ENCODE measurements at regions not wholly inside any gene's neighbourhood (a gene's known extent, or its start where the extent isn't known, plus 50 kb on each side); places are given as distances from the start of the nearest gene placed in this dataset.
A peak's percentile ranks its signal among the peaks of the same experiment; 100 is the strongest.
"Not testable (repeated sequence)": the region's sequence is repeated elsewhere in the genome, so short reads cannot be mapped to it uniquely, and the experiment has no call there.

- Mint-ChIP-seq H3K9me3 (peaks cover 13 to 79% (median 53%) of the 10 kb centered on the region in 8 donors), H3K27ac (peak overlapping the region in 1 of 7 donors; percentile 6)
- DNase-seq = peak in 1 of 5 donors; percentile 24
- peaks cover 0 to 16% of the 10 kb centered on the region in 2 donors for H3K9me3 ChIP-seq (ENCODE audit: control insufficient read depth in 1 of 2, low read length in 2 of 2)
- H3K27ac ChIP-seq (ENCODE audit: low read depth, low read length); H3K4me1 Mint-ChIP-seq; H3K4me3 Mint-ChIP-seq; intact Hi-C loops (cut with micrococcal nuclease); H3K27me3 ChIP-seq (ENCODE audit: insufficient read depth, low read length); H3K4me1 ChIP-seq (ENCODE audit: insufficient read depth, low read length); CTCF ChIA-PET (ENCODE audit: partially characterized antibody); H3K27me3 Mint-ChIP-seq; POLR2A ChIA-PET (ENCODE audit: partially characterized antibody); H3K36me3 Mint-ChIP-seq; H3K4me3 ChIP-seq (ENCODE audit: low read length in 2 of 2); H3K36me3 ChIP-seq (ENCODE audit: insufficient read depth, low read length): not testable (repeated sequence)
Measured at GRCh38 chr22:11065210-11065609, 4462.8 kb upstream of the OR11H1 start.

GRCh38 chr22:11065876-11066457 is 4462.0 kb upstream of the OR11H1 start:
- Mint-ChIP-seq H3K4me3 (peak overlapping the region in 1 of 8 donors; percentile 0), H3K9me3 (peaks cover 11 to 71% (median 49%) of the 10 kb centered on the region in 8 donors)
- CTCF ChIA-PET (ENCODE audit: partially characterized antibody); H3K36me3 ChIP-seq (ENCODE audit: insufficient read depth, low read length); H3K36me3 Mint-ChIP-seq; POLR2A ChIA-PET (ENCODE audit: partially characterized antibody); intact Hi-C loops (cut with micrococcal nuclease); H3K4me1 ChIP-seq (ENCODE audit: insufficient read depth, low read length); H3K27me3 ChIP-seq (ENCODE audit: insufficient read depth, low read length); H3K4me3 ChIP-seq (ENCODE audit: low read length in 2 of 2); H3K4me1 Mint-ChIP-seq; H3K27me3 Mint-ChIP-seq; H3K27ac ChIP-seq (ENCODE audit: low read depth, low read length); H3K27ac Mint-ChIP-seq: not testable (repeated sequence)
- peaks cover 0 to 15% of the 10 kb centered on the region in 2 donors for H3K9me3 ChIP-seq (ENCODE audit: control insufficient read depth in 1 of 2, low read length in 2 of 2)
- DNase-seq = peak in 1 of 5 donors; percentile 42

- Mint-ChIP-seq H3K36me3 (peaks cover 4 to 8% of the 10 kb centered on the region in 2 donors), H3K4me1 (peaks cover 0 to 1% (median 0%) of the 10 kb centered on the region in 4 donors), H3K9me3 (peaks cover 11 to 67% (median 47%) of the 10 kb centered on the region in 8 donors), H3K27me3 (no peaks in the 10 kb centered on the region), H3K27ac (no peak overlapping the region), H3K4me3 (peak overlapping the region in 1 of 8 donors; percentile 0)
- Histone ChIP-seq H3K9me3 (ENCODE audit: control insufficient read depth in 1 of 2, low read length in 2 of 2) (peaks cover 0 to 12% of the 10 kb centered on the region in 2 donors), H3K36me3 (ENCODE audit: insufficient read depth, low read length) (no peaks in the 10 kb centered on the region), H3K4me3 (ENCODE audit: low read length in 2 of 2) (no peak overlapping the region), H3K4me1 (ENCODE audit: insufficient read depth, low read length) (no peaks in the 10 kb centered on the region), H3K27me3 (ENCODE audit: insufficient read depth, low read length) (no peaks in the 10 kb centered on the region), H3K27ac (ENCODE audit: low read depth, low read length) (no peak overlapping the region)
- intact Hi-C loops (cut with micrococcal nuclease) = no loop called here
- POLR2A ChIA-PET (ENCODE audit: partially characterized antibody) = no interaction called here
- CTCF ChIA-PET (ENCODE audit: partially characterized antibody) = no interaction called here
- DNase-seq = peak in 1 of 5 donors; percentile 49
Measured at GRCh38 chr22:11066458-11067285, 4461.3 kb upstream of the OR11H1 start.

GRCh38 chr22:11067286-11067871 is 4460.6 kb upstream of the OR11H1 start:
- H3K27me3 ChIP-seq (ENCODE audit: insufficient read depth, low read length); H3K4me1 Mint-ChIP-seq; H3K27ac Mint-ChIP-seq; intact Hi-C loops (cut with micrococcal nuclease); CTCF ChIA-PET (ENCODE audit: partially characterized antibody); H3K4me3 ChIP-seq (ENCODE audit: low read length in 2 of 2); H3K36me3 ChIP-seq (ENCODE audit: insufficient read depth, low read length); H3K4me1 ChIP-seq (ENCODE audit: insufficient read depth, low read length); H3K27ac ChIP-seq (ENCODE audit: low read depth, low read length); H3K36me3 Mint-ChIP-seq; H3K4me3 Mint-ChIP-seq; H3K27me3 Mint-ChIP-seq; POLR2A ChIA-PET (ENCODE audit: partially characterized antibody): not testable (repeated sequence)
- peaks cover 0 to 12% of the 10 kb centered on the region in 2 donors for H3K9me3 ChIP-seq (ENCODE audit: control insufficient read depth in 1 of 2, low read length in 2 of 2)
- DNase-seq = peak in 1 of 5 donors; percentile 46
- peaks cover 11 to 60% (median 47%) of the 10 kb centered on the region in 8 donors for H3K9me3 Mint-ChIP-seq

GRCh38 chr22:11067937-11068336 is 4460.1 kb upstream of the OR11H1 start:
- H3K27me3 Mint-ChIP-seq; H3K36me3 Mint-ChIP-seq; CTCF ChIA-PET (ENCODE audit: partially characterized antibody); H3K4me3 ChIP-seq (ENCODE audit: low read length in 2 of 2); H3K4me1 ChIP-seq (ENCODE audit: insufficient read depth, low read length); H3K27ac ChIP-seq (ENCODE audit: low read depth, low read length); H3K4me1 Mint-ChIP-seq; H3K4me3 Mint-ChIP-seq; H3K27ac Mint-ChIP-seq; H3K36me3 ChIP-seq (ENCODE audit: insufficient read depth, low read length); H3K27me3 ChIP-seq (ENCODE audit: insufficient read depth, low read length); intact Hi-C loops (cut with micrococcal nuclease); POLR2A ChIA-PET (ENCODE audit: partially characterized antibody): not testable (repeated sequence)
- peaks cover 0 to 12% of the 10 kb centered on the region in 2 donors for H3K9me3 ChIP-seq (ENCODE audit: control insufficient read depth in 1 of 2, low read length in 2 of 2)
- peaks cover 11 to 56% (median 45%) of the 10 kb centered on the region in 8 donors for H3K9me3 Mint-ChIP-seq
- DNase-seq = peak in 1 of 5 donors; percentile 22

GRCh38 chr22:11068406-11068805 is 4459.6 kb upstream of the OR11H1 start:
- intact Hi-C loops (cut with micrococcal nuclease); CTCF ChIA-PET (ENCODE audit: partially characterized antibody); H3K4me3 ChIP-seq (ENCODE audit: low read length in 2 of 2); H3K27ac Mint-ChIP-seq; H3K4me3 Mint-ChIP-seq; H3K27me3 ChIP-seq (ENCODE audit: insufficient read depth, low read length); POLR2A ChIA-PET (ENCODE audit: partially characterized antibody); H3K27ac ChIP-seq (ENCODE audit: low read depth, low read length); H3K4me1 Mint-ChIP-seq; H3K9me3 ChIP-seq (ENCODE audit: control insufficient read depth in 1 of 2, low read length in 2 of 2); H3K36me3 ChIP-seq (ENCODE audit: insufficient read depth, low read length); H3K4me1 ChIP-seq (ENCODE audit: insufficient read depth, low read length); H3K27me3 Mint-ChIP-seq; H3K36me3 Mint-ChIP-seq: not testable (repeated sequence)
- peak in 1 of 5 donors; percentile 6 for DNase-seq
- peaks cover 11 to 51% (median 43%) of the 10 kb centered on the region in 8 donors for H3K9me3 Mint-ChIP-seq
